Cardiac fibroblast (primary cell): ENCODE measurements at regions not wholly inside any gene's neighbourhood (a gene's known extent, or its start where the extent isn't known, plus 50 kb on each side); places are given as distances from the start of the nearest gene placed in this dataset.
A peak's percentile ranks its signal among the peaks of the same experiment; 100 is the strongest.

Experiments
- DNase-seq, 2 donors: peaks; one replicate each; pipeline versions ENCODE4 v3.0.0 to v3.0.0-alpha.2; 2010; ENCODE audit warnings: low read depth in 2 of 2
- H3K4me3 ChIP-seq, 2 donors: replicated peaks in 1 of 2; 1 replicate in 1 of 2; 2 replicates in 1 of 2; pipeline ENCODE4 v1.5.1; 2011; ENCODE audit warnings: low read depth in 2 of 2, low read length in 2 of 2, mild to moderate bottlenecking in 2 of 2, moderate library complexity in 1 of 2
- CTCF ChIP-seq: IDR thresholded peaks from one replicate; pipeline ENCODE4 v1.5.1; 2011; ENCODE audit warnings: low read depth, mild to moderate bottlenecking, low read length, inconsistent platforms

- H3K4me3 ChIP-seq, result no peak overlapping the region
- TF ChIP-seq CTCF, result no peak
- DNase-seq, result peak; percentile 60 to 83
Observed at GRCh38 chr7:82562716-82563404, 119.3 kb upstream of the CACNA2D1 start.

- no peak for DNase-seq
- TF ChIP-seq CTCF, result no peak
- no peak overlapping the region for H3K4me3 ChIP-seq
Observed at GRCh38 chr7:82559193-82559805, 115.7 kb upstream of the CACNA2D1 start.

- TF ChIP-seq CTCF, result no peak
- no peak overlapping the region for H3K4me3 ChIP-seq
- no peak for DNase-seq
Observed at GRCh38 chr7:82549616-82550285, 106.2 kb upstream of the CACNA2D1 start.

GRCh38 chr7:82548141-82548688 is 104.6 kb upstream of the CACNA2D1 start:
- no peak overlapping the region for H3K4me3 ChIP-seq
- no peak for DNase-seq
- no peak for TF ChIP-seq CTCF

GRCh38 chr7:82542665-82543064 is 99.1 kb upstream of the CACNA2D1 start:
- DNase-seq, result peak; percentile 80 to 82
- TF ChIP-seq CTCF, result no peak
- H3K4me3 ChIP-seq, result no peak overlapping the region

- no peak overlapping the region for H3K4me3 ChIP-seq
- DNase-seq, result no peak
- no peak for TF ChIP-seq CTCF
Observed at GRCh38 chr7:82539969-82540368, 96.4 kb upstream of the CACNA2D1 start.
